ENCODE measurements at regions not wholly inside any gene's neighbourhood (a gene's known extent, or its start where the extent isn't known, plus 50 kb on each side); places are given as distances from the start of the nearest gene placed in this dataset.
"Not testable (repeated sequence)": the region's sequence is repeated elsewhere in the genome, so short reads cannot be mapped to it uniquely, and the experiment has no call there.

DNA sequence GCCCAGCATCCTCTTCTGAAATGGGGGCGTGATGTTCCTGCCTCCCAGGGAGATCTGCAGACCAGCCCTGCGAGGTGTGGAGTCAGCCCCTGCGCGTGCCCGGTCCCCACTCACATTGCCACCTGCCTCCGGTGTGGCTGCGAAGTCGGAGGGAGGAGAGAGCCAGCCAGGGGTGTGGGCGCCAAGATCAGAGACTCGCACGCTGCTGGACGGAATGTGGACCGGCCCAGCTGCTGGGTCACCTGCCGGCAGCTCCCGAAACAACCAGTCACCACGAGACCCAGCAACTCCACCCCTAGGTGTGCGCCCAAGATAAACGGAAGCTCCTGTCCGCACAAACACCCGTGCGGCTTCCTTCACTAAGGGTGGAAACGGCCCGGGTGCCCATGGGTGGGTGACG lies 51.1 kb upstream of the EGFL7 start:
- no peak for DNase-seq

DNA sequence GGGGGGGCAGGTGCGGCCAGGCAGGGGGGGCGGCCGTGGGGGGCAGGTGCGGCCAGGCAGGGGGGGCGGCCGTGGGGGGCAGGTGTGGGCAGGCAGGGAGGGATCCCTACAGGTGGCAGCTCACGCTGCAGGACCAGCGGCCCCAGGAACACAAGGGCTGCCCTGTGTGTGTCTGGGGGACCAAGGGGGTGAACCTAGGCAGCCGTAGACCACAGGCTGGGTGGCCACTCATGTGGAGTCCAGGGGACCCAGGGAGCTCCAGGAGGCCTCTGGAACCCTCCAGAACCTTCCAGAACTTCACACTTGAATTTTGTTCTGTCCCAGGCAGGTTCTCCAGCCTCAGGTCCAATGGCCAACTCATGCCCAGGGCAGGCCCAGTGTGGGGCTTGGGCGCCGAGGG lies 51.6 kb upstream of the EGFL7 start:
- no peak for DNase-seq

DNA sequence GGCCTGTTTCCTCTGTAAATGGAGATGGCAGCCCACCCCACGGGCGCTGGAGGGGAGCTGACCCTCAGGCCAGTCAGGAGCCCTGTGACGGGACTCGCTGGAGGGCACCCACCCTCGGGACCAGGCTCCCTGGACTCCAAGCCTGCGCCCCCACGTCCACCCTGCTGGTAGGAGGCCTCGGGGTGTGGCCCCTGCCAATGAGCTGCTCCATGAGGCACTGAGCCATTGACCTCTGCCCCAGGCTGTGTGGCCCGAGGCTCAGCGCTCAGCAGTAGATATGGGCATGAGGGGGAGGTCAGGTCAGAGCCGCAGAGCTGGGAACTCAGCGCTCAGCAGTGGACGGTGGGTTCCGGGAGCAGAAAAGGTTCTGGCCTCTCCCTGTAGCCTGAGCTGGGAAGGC lies 52.3 kb upstream of the EGFL7 start:
- DNase-seq, result no peak

DNA sequence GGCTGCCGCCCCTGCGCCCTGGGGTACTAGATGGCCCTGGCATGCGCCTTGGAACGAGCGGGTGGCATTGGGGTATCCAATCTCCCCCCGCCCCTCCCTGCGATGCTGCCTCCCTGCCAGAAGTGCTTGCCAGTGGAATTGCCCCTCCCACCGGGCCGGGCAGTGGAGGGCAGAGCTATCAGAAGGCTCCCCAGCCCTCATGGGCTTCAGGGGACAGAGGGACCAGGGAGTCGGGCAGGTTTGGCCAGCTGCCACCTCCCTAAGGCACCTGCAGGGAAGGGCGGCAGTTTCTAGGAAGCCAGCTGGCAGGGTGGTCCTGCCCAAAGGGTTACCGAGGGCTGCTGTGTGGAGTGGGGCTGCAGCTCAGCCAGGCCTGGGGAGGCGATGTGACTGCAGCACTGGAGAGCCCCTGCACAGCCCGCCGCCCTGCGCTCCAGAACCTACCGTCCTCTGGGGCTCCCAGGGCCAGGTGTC lies 52.8 kb upstream of the EGFL7 start:
- no peak for DNase-seq

DNA sequence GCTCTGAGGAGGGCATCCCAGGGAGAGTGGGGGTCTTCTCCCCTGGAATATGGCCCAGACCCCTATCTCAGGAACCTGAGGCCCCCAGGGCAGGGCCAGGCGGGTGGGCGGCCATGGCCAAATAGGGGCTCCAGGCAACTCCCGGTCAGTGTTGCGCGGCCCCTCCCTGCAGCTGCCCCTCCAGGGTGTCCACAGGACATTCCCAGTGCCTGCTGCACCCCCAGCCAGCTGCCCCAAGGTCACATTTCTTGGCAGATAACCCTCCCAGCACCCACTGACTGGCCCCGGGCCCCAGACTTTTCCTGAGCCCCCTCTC lies 53.6 kb upstream of the EGFL7 start:
- DNase-seq, result no peak

DNA sequence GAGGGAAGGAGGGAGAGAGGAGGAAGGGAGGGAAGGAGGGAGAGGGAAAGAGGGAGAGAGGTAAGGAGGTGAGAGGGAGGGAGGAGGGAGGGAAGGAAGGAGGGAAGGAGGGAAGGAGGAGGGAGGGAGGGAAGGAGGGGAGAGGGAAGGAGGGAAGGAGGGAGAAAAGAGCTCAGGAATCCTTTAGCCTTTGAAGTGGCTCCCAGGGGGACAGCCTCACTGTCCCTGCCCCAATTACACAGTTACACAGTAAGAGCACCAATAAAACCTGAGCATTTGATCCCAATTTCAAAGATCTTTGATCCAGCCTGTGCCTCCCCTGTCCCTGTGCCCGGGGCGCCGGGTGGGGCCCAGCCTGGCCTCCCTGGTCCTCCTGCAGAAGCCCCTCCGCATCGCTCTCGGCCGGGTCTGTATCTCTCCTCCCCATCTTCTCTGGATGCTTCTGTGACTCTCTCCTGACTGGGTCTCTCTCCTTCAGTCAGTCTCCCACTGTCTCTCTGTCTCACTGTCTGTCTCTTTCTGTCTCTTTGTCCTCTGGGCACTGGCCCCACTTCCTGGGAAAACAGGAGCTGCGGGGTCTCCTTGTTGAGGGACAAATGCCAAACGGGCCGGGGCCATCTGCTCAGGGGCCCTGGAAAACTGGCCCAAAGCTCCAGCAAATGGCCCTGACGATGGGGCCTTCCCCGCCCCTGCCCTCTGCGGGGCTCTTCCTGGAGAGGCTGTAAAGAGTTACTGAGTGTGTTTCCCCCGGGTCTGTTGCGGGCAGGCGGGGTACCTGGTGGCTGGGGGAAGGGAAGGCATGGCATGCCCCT lies 54.2 kb upstream of the EGFL7 start:
- no peak for DNase-seq

DNA sequence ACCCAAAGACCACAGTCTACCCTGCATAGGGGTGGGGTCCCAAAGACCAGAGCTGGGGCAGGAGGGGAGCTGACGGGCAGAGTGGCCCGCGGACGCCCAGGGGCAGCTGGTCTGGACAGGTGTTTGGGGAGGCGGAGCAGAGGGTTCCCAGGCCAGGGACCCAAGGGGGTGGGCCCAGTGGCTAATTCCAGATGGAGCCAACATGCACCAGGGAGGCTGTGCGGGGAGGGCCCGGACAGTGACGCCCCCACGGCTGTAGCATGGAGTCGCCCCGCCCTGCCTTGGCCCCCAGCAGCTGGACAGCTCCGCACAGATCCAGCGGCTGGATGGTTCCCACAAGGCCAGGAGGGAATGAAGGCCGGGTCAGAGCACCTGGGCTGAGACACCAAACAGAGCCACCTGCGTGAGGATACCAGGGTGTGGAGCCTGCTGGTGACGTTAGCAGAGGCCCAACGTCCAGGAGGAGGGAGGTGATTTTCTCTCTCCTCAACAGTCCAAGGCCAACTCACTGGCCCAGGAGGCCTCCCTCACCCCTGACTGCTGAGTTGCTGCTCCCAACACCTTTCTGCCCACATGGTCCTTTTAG lies 55.3 kb upstream of the EGFL7 start:
- no peak for DNase-seq

DNA sequence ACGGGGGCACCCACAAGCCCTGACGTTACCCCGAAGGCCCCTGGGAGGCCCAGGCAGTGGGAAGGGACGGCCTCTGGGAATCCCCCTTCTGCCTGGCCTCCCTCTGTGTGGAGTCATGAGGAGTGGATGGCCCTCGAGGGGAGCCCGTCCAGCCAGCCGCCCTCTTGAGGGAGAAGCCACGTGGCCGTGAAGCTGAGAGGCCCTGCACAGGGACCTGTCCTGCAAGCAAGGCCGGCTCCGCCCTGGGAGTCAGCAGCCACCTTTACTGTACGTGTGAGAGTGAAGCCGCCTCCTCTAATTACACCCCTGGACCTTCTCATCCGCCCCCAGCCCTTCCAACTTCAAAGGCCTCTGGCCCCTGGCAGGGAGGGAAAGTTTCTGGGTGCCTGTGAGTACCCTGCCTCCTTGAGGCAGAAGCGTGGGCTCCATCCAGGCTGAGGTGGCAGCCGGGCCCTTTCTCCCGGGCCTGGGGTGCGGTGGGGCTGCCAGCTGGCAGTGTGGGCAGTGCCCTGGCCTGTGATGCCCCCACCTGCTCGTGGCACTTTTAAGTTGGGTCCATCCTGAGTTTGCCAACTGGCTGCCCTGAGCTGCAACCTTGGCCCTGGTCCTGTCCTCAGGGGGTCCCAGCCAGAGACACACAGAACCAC lies 55.9 kb upstream of the EGFL7 start:
- no peak for DNase-seq

DNA sequence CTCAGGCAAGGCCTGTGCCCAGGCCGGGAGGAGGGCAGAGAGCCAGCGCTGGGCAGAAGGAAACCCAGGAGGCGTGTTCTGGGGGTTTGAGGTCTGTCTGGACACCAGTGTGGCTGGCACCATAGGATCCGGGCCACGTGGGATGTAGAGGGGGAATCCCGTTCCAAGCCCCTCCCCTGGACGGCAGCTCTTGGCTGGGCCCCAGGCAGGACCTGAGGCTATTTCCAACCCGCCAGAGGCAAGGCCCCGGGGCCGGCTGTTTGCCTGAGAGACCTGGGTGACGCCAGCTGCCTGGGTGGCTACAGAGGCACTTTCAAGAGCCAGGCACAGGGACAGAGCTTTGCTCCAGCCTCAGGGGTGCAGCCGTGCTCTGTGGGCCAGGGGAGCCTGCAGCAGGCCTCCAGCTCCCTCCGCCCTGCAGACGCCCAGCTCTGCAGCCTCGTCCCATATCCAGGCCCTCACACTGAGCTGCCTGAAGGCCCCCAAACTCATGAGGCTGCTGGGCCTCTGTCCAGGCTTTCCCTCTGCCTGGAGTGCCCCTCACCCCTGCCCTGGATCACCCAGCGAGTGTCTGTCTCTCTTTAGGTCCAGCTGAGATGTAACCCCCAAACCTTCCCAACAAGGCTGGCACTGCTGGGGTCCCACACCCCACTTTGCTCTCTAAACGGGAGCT lies 56.6 kb upstream of the EGFL7 start:
- peak; percentile 73 for DNase-seq

DNA sequence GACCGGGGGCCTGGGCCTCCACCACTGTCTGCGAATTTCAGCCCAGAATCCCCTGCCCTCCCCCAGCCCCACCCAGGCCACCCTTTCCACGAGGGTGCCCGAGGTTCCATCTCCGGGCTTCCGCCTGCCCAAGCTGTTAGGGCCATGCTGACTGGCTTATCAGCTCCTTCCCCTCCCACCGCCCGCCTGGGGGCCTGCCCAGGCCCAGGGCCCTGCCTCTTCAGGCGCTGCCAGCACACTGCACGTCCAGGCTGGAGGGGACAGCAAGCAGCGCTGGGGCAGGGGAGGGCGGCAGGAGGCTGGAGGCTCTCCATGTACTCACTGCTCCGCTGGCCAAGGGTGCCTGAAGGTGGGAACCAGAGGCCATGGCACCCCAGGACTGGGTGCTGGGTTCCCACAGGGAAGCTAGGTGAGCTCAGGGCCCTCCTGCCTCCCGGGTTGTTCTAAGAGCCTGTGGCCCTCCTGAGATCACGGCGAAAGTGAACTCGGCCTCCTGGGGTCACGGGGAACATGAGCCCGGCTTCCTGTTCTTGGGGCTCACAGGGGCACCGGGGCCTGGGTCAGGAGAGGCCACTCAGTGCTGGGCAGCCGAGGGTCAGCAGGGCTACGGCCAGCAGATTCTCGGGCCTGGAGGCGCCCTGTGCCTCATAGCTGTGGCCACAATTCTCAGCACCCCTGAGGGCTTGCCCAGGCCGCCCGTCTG lies 57.7 kb upstream of the EGFL7 start:
- DNase-seq, result no peak

DNA sequence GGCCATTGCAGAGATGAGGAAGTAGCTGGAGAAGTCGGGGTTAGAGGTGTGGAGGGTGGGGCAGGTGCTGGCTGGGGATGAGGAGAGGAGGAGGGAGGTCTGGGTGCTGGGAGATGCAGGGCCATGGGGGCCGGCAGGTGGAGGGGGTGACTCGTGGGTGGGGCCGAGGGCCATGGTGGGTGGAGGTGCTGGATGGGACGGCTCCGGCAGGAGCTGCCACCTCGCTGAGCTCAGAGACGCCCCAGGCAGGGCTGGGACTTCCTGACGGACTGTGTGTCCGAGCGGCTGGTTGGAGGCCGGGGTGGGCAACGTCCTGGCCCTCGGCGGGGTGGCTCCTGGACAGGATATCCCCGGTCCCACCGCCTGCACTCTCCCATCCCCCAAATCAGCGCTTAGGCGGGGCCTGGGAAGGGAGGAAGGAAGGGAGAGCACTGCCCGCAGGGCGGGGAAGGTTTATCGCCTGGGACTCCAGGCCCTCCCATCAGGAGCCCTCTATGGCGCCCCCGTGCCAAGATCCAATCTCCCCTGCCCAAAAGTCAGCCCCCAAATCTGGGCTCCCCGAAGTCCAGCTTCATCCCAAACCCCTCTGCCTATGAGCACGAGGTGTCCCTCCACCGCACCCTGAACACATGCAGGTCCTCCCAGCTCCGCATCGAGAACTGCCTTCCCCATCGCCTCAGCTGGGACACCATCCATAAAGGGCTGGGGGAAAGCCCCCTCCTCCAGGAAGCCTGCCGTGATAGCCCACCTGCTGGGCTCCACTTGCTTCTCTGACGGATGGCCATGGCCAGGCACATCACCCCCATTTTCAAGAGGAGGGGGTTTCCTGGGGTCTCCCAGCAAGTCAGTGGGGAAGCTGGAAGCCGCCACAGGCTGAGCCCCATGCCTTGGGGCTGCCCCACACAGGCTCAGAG lies 58.3 kb upstream of the NOTCH1 start:
- DNase-seq, result no peak

DNA sequence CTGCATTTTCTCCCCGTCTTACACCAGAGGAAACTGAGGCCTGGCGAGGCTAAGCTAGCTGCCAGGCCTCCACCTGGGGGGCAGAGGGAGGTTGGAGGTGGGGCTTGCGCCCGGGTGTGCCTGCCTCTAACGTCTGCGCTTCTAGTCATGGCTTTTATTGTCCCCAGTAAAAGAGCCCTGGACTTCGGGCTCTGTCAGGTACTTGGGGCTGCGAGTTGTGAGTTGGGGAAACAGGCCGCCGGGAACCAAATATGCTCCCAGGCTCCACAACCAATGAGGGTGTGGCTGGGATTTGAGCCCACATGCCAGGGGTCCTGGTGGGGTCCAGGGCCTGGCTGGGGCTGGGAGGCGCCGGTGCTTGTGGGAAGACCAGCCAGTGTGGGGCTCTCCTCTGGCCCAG lies 57.4 kb upstream of the NOTCH1 start:
- DNase-seq, result no peak

DNA sequence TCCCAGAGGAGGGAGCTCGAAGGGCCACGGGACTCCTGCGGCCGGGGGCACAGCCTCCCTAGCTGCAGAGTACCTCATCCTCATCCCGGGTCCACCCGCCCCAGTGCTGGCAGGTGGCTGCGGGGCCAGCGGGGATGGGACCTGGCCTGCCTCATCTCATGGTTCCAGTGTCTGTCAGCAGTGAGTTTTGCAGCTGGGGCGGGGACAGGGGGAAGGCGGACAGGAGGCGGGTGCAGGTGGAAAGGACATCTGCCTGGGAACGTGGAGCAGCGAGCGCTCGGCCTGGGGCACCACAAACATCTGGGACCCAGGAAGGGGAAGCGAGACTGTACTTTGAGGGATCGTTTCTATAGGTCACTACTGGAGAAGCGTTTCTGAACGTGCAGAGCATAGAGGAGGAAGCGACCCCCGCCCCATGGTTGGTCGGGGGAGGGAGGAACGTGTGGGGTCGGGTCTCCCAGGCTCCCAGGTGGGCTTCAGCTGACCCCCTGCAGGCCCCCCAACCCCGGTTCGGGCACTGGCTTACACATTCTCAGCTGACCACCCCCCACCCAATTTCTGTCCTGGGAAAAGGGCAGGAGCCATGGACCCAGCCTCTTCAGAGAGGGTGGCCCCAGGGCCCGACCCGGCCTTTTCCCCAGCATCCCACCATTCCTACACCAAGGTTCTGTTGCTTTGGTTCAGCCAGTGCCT lies 56.5 kb upstream of the NOTCH1 start:
- no peak for DNase-seq

DNA sequence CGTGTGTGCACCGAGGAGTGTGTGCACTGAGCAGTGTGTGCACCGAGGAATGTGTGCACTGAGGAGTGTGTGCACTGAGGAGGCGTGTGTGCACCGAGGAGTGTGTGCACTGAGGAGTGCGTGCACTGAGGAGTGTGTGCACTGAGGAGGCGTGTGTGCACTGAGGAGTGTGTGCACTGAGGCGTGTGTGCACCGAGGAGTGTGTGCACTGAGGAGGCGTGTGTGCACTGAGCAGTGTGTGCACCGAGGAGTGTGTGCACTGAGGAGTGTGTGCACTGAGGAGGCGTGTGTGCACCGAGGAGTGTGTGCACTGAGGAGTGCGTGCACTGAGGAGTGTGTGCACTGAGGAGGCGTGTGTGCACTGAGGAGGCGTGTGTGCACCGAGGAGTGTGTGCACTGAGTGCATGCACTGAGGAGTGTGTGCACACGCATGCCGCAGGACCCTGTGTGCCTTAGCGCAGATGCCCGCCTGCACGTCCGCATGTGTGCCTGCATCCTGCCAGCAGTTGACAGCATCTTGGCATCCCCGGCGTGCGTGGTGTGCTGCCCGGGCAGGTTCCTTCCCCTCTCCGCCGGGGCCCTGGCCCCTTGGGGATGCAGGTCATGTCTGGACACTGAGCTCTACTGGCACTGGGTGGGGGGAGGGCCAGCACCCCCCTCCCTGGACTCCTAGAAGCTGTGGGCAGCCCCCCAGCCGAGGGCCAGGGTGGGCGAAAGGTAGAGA lies 55.6 kb upstream of the NOTCH1 start:
- DNase-seq, result not testable (repeated sequence)

DNA sequence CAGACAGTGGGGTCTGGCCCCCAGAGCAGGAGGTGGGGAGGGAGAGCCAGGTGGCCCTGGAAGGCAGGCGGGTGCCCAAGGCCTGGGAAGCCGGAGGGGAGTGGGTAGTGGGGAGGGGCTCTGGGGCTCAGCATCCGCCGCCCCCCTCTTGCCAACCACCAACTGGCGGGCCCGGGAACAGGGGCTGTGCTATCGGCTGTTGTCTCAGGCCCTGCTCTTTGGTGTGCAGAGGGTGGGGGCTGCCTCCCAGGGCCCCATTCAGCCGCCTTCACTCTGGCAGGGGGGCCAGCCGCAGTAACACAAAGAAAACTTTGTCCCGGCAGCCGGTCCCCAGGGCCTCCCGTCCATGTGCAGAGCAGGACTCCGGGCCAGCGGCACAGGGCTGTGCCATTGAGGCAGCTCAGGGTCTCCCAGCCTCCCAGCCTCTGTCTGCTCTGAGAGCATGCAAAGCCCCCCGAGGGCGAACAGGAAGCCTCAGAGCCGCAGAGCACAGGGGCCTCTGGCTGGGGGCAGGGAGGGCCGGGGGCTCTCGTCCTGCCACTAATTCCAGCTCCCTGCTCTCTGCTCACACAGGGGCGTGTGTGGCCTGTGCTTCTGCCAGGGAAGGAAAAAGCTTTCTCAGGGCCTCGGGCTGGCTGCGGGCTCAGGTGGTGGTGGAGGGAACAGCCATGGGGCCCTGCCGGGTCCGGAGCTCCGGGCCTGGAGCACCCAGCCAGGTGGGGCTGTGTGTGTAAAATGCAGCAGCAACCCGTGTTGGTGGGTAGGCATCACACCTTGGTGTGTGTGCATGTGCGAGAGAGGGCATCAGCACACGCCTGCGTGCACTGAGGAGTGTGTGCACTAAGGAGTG lies 54.2 kb upstream of the NOTCH1 start:
- DNase-seq, result no peak

DNA sequence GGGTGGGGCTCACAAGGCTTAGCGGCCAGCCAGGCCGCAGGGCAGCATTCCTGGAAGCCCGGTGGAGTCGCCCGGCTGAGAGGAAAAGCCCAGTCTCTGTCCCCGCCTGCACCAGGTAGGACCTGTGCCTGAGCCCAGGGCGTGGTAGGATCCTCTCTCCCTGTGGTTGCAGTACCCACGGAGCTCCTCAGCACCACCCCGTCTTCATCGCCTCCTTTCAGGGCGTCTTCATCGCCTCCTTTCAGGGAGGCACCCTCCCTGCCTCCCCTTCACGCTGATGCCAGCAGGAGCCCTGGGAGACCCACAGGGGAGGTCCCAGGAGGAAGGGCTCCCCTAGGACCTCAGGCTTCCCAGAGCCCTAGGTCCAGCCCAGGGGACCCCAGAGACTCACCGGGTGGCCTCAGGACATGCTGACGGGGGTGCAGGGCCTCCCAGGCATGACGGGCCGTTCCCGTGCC lies 53.3 kb upstream of the NOTCH1 start:
- DNase-seq, result no peak

DNA sequence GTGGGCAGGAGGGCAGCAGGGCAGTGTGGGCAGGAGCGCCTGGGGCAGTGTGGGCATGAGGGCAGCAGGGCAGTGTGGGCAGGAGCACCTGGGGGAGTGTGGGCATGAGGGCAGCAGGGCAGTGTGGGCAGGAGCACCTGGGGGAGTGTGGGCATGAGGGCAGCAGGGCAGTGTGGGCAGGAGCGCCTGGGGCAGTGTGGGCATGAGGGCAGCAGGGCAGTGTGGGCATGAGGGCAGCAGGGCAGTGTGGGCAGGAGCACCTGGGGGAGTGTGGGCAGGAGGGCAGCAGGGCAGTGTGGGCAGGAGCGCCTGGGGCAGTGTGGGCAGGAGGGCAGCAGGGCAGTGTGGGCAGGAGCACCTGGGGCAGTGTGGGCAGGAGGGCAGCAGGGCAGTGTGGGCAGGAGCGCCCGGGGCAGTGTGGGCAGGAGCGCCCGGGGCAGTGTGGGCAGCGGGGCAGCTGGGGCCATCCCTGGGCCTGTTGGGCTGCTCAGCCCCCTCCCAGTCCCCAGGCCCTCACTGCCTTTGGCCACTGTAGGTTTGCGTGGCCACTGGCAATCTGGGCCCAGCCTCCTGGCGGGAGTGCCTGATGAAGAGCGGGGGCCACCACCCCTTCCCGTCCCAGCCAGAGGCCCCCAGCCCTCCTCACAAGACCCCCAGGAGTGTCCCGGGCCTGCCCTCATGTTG lies 52.7 kb upstream of the NOTCH1 start:
- not testable (repeated sequence) for DNase-seq

DNA sequence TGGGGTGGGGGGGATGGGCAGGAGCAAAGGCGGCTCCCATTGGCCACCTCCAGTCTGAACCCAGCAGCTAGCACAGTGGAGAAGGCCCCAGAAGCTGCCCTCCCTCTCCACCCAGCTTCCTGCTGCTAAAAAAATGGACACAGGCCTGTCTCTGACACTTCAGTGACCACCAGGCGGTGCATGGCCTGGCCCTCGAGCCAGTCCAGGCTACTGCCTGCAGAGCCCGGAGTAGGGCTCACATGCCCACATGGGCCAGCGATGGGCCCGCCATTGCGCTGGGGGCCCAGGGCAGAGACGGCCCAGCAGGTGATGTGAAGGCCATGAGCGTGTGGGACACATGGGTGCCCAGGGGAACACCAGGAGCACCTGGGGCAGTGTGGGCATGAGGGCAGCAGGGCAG lies 52.1 kb upstream of the NOTCH1 start:
- no peak for DNase-seq
